Neuronal stem cell (in vitro differentiated cells): ENCODE measurements at regions not wholly inside any gene's neighbourhood (a gene's known extent, or its start where the extent isn't known, plus 50 kb on each side); places are given as distances from the start of the nearest gene placed in this dataset.

ENCODE experiments used
- DNase-seq: peaks from one replicate; pipeline ENCODE4 v3.0.0-alpha.2; 2013; ENCODE audit warnings: low spot score
- H2AFZ ChIP-seq: one replicate; pipeline ENCODE4 v1.6.1; 2013; ENCODE audit warnings: mild to moderate bottlenecking, low read length, inconsistent platforms
- H2AK5ac ChIP-seq: 2 replicates; pipeline ENCODE4 v1.6.1; 2013; ENCODE audit warnings: low read depth, mild to moderate bottlenecking, inconsistent platforms, low read length, moderate library complexity, mixed read lengths
- H2BK120ac ChIP-seq: 2 replicates; pipeline ENCODE4 v1.6.1; 2013; ENCODE audit warnings: low read depth, mild to moderate bottlenecking, inconsistent platforms, low read length, moderate library complexity, mixed read lengths
- H2BK12ac ChIP-seq: one replicate; pipeline ENCODE4 v1.6.1; 2013; ENCODE audit warnings: low read length, inconsistent platforms
- H2BK15ac ChIP-seq: 2 replicates; pipeline ENCODE4 v1.6.1; 2013; ENCODE audit warnings: mild to moderate bottlenecking, low read length, inconsistent platforms, mixed read lengths
- H2BK5ac ChIP-seq: one replicate; pipeline ENCODE4 v1.6.1; 2013; ENCODE audit warnings: inconsistent platforms, mild to moderate bottlenecking, low read length, moderate library complexity
- H3K14ac ChIP-seq: one replicate; pipeline ENCODE4 v1.6.1; 2013; ENCODE audit warnings: low read length, inconsistent platforms
- H3K18ac ChIP-seq: 2 replicates; pipeline ENCODE4 v1.6.1; 2013; ENCODE audit warnings: low read length, inconsistent platforms
- H3K23ac ChIP-seq: 2 replicates; pipeline ENCODE4 v1.6.1; 2013; ENCODE audit warnings: low read depth, mild to moderate bottlenecking, mixed read lengths, low read length, inconsistent platforms; ENCODE audit not compliant: poor library complexity
- H3K27ac ChIP-seq: replicated peaks from 3 replicates; pipeline ENCODE4 v1.5.1; 2013; ENCODE audit warnings: low read length, inconsistent platforms
- H3K27me3 ChIP-seq, 3 experiments: 2 replicates each; pipeline ENCODE4 v1.6.1; 2013; ENCODE audit warnings: low read length in 3 of 3, mild to moderate bottlenecking in 2 of 3, inconsistent platforms in 1 of 3, low read depth in 1 of 3, mixed read lengths in 1 of 3, moderate library complexity in 1 of 3; ENCODE audit not compliant: control insufficient read depth in 3 of 3, insufficient read depth in 3 of 3
- H3K36me3 ChIP-seq, 2 donors: replicated peaks in 1 of 2; 2 replicates each; pipeline ENCODE4 v1.6.1; 2013; ENCODE audit warnings: low read length in 2 of 2; ENCODE audit not compliant: control insufficient read depth in 2 of 2, insufficient read depth in 2 of 2
- H3K4ac ChIP-seq: 2 replicates; pipeline ENCODE4 v1.6.1; 2013; ENCODE audit warnings: inconsistent platforms, mild to moderate bottlenecking, low read length, moderate library complexity
- H3K4me1 ChIP-seq, 2 donors: 1 replicate in 1 of 2; 2 replicates in 1 of 2; pipeline ENCODE4 v1.6.1; 2013; ENCODE audit warnings: low read length in 2 of 2, low read depth in 1 of 2; ENCODE audit not compliant: control insufficient read depth in 2 of 2, insufficient read depth in 1 of 2
- H3K4me2 ChIP-seq: one replicate; pipeline ENCODE4 v1.6.1; 2013; ENCODE audit warnings: mild to moderate bottlenecking, low read length, inconsistent platforms; ENCODE audit not compliant: insufficient read depth, poor library complexity, severe bottlenecking
- H3K4me3 ChIP-seq, 2 donors: 2 replicates each; pipeline ENCODE4 v1.5.1; 2013; ENCODE audit warnings: low read length in 2 of 2, mild to moderate bottlenecking in 2 of 2, inconsistent platforms in 1 of 2, moderate library complexity in 1 of 2
- H3K79me1 ChIP-seq: one replicate; pipeline ENCODE4 v1.6.1; 2013; ENCODE audit warnings: low read depth, mild to moderate bottlenecking, inconsistent platforms, low read length, moderate library complexity
- H3K9ac ChIP-seq: one replicate; pipeline ENCODE4 v1.6.1; 2013; ENCODE audit warnings: mild to moderate bottlenecking, low read depth, low read length, inconsistent platforms; ENCODE audit not compliant: poor library complexity
- H3K9me3 ChIP-seq, 2 donors: replicated peaks in 1 of 2; 2 replicates each; pipeline versions ENCODE3 to v1.6.1; 2013; ENCODE audit warnings: low read length in 2 of 2, mild to moderate bottlenecking in 2 of 2, inconsistent platforms in 1 of 2, low read depth in 1 of 2, mixed read lengths in 1 of 2, moderate library complexity in 1 of 2; ENCODE audit not compliant: control insufficient read depth in 2 of 2, insufficient read depth in 1 of 2
- H4K8ac ChIP-seq: one replicate; pipeline ENCODE4 v1.6.1; 2013; ENCODE audit warnings: low read depth, mild to moderate bottlenecking, inconsistent platforms, low read length, moderate library complexity
- H4K91ac ChIP-seq: one replicate; pipeline ENCODE4 v1.6.1; 2013; ENCODE audit warnings: low read length, low read depth, mild to moderate bottlenecking, inconsistent platforms; ENCODE audit not compliant: poor library complexity
- WGBS, 2 donors: extraction: QIAGEN DNeasy Blood & Tissue Kit; methylation state at CpG; one replicate each; pipeline ENCODE4 v1.1.7; 2013; ENCODE audit warnings: missing lambda C conversion rate in 2 of 2, mixed read lengths in 1 of 2; ENCODE audit not compliant: insufficient read length in 2 of 2, insufficient replicate concordance in 1 of 2; ENCODE audit errors: extremely low coverage in 2 of 2; 5-methylcytosine and 5-hydroxymethylcytosine counted together

DNA sequence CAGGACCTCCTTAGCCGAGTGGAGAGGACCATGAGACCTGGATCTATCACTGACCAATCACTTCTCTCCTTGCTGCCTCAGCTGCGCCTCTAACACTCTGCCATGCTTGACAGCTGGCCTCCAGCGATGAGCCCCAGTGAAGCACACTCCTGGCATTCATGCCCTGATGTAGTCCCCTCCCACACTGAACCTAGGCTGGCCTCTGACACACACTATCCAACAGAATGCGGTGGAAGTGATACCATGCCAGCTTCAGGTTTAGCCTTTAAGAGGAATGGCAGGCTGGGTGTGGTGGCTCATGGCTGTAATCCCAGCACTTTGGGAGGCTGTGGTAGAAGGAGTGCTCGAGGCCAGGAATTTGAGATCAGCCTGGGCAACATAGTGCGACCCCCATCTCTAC lies 73.7 kb upstream of the LAPTM4A start:
- Histone ChIP-seq H3K4me2 (no peak overlapping the region), H3K36me3 (no peaks in the 10 kb centered on the region), H2AK5ac (no peak overlapping the region), H3K9me3 (no peaks in the 10 kb centered on the region), H3K4me1 (no peaks in the 10 kb centered on the region), H2BK12ac (no peak overlapping the region), H2BK5ac (no peak overlapping the region), H3K4ac (no peak overlapping the region), H3K18ac (peak overlapping the region; percentile 7), H3K14ac (no peak overlapping the region), H3K79me1 (no peaks in the 10 kb centered on the region), H2BK120ac (no peak overlapping the region), H4K8ac (no peak overlapping the region), H3K27ac (no peak overlapping the region), H3K27me3 (peaks cover 0 to 11% (median 0%) of the 10 kb centered on the region in 3 experiments), H2AFZ (no peak overlapping the region), H4K91ac (no peak overlapping the region), H2BK15ac (no peak overlapping the region), H3K9ac (no peak overlapping the region), H3K4me3 (peak overlapping the region in 1 of 2 donors; percentile 35), H3K23ac (no peak overlapping the region)
- no peak for DNase-seq
- no CpG with 5 or more reads among the region's 6 CpGs for WGBS, 2 donors

- no peak overlapping the region for H3K4me2 ChIP-seq
- H3K18ac ChIP-seq, result no peak overlapping the region
- peak overlapping the region; percentile 15 for H2AFZ ChIP-seq
- no peak overlapping the region for H2BK15ac ChIP-seq
- H2AK5ac ChIP-seq, result no peak overlapping the region
- no peaks in the 10 kb centered on the region for H3K36me3 ChIP-seq
- H3K9me3 ChIP-seq, result no peaks in the 10 kb centered on the region
- no peaks in the 10 kb centered on the region for H3K79me1 ChIP-seq
- H2BK5ac ChIP-seq, result no peak overlapping the region
- H3K27me3 ChIP-seq, result peaks cover 0 to 6% (median 0%) of the 10 kb centered on the region in 3 experiments
- H3K14ac ChIP-seq, result no peak overlapping the region
- H3K27ac ChIP-seq, result no peak overlapping the region
- no peak overlapping the region for H3K9ac ChIP-seq
- no peak for DNase-seq
- no peak overlapping the region for H4K8ac ChIP-seq
- no peaks in the 10 kb centered on the region for H3K4me1 ChIP-seq
- H3K4me3 ChIP-seq, result no peak overlapping the region
- no peak overlapping the region for H3K23ac ChIP-seq
- no peak overlapping the region for H4K91ac ChIP-seq
- H2BK120ac ChIP-seq, result no peak overlapping the region
- WGBS, 2 donors, result no CpG with 5 or more reads among the region's 4 CpGs
- H3K4ac ChIP-seq, result no peak overlapping the region
- H2BK12ac ChIP-seq, result no peak overlapping the region
These were observed 72.6 kb upstream of the LAPTM4A start for GRCh38 chr2:20123871-20124594.

GRCh38 chr2:20122864-20123263 lies 71.4 kb upstream of the LAPTM4A start:
- no peak overlapping the region for H3K14ac ChIP-seq
- no peak overlapping the region for H3K9ac ChIP-seq
- no peak for DNase-seq
- H3K23ac ChIP-seq, result no peak overlapping the region
- no peaks in the 10 kb centered on the region for H3K79me1 ChIP-seq
- peak overlapping the region; percentile 11 for H2AK5ac ChIP-seq
- no peak overlapping the region for H4K8ac ChIP-seq
- H3K27me3 ChIP-seq, result peaks cover 0 to 6% (median 0%) of the 10 kb centered on the region in 3 experiments
- no peak overlapping the region for H2BK12ac ChIP-seq
- H2BK15ac ChIP-seq, result peak overlapping the region; percentile 62
- no peak overlapping the region for H4K91ac ChIP-seq
- H2BK5ac ChIP-seq, result no peak overlapping the region
- H3K4me1 ChIP-seq, result no peaks in the 10 kb centered on the region
- H2BK120ac ChIP-seq, result no peak overlapping the region
- no peak overlapping the region for H3K27ac ChIP-seq
- H3K4me3 ChIP-seq, result no peak overlapping the region
- no peaks in the 10 kb centered on the region for H3K9me3 ChIP-seq
- H3K36me3 ChIP-seq, result no peaks in the 10 kb centered on the region
- no peak overlapping the region for H3K4ac ChIP-seq
- H2AFZ ChIP-seq, result no peak overlapping the region
- peak overlapping the region; percentile 5 for H3K18ac ChIP-seq
- no peak overlapping the region for H3K4me2 ChIP-seq
- no CpG with 5 or more reads among the region's 5 CpGs for WGBS, 2 donors

GRCh38 chr2:20120569-20121416 lies 69.4 kb upstream of the LAPTM4A start:
- no peak overlapping the region for H3K18ac ChIP-seq
- no peak overlapping the region for H3K27ac ChIP-seq
- H2BK120ac ChIP-seq, result no peak overlapping the region
- no peak overlapping the region for H3K23ac ChIP-seq
- no peak for DNase-seq
- H2BK15ac ChIP-seq, result no peak overlapping the region
- no peak overlapping the region for H2BK12ac ChIP-seq
- no peak overlapping the region for H2AK5ac ChIP-seq
- H2BK5ac ChIP-seq, result no peak overlapping the region
- H3K4me1 ChIP-seq, result peaks cover 0 to 3% of the 10 kb centered on the region in 2 donors
- no peak overlapping the region for H4K91ac ChIP-seq
- H2AFZ ChIP-seq, result no peak overlapping the region
- no peak overlapping the region for H3K4me3 ChIP-seq
- no peak overlapping the region for H4K8ac ChIP-seq
- H3K27me3 ChIP-seq, result peaks cover 0 to 6% (median 0%) of the 10 kb centered on the region in 3 experiments
- no peak overlapping the region for H3K9ac ChIP-seq
- peaks cover 0 to 3% of the 10 kb centered on the region in 2 donors for H3K9me3 ChIP-seq
- WGBS, 2 donors, result no CpG with 5 or more reads among the region's 10 CpGs
- H3K4me2 ChIP-seq, result no peak overlapping the region
- H3K79me1 ChIP-seq, result no peaks in the 10 kb centered on the region
- no peak overlapping the region for H3K14ac ChIP-seq
- no peaks in the 10 kb centered on the region for H3K36me3 ChIP-seq
- no peak overlapping the region for H3K4ac ChIP-seq
